GM21360 (cell line): ENCODE measurements at regions not wholly inside any gene's neighbourhood (a gene's known extent, or its start where the extent isn't known, plus 50 kb on each side); places are given as distances from the start of the nearest gene placed in this dataset.
"Not testable (repeated sequence)": the region's sequence is repeated elsewhere in the genome, so short reads cannot be mapped to it uniquely, and the experiment has no call there.

Source experiments
- ATAC-seq: cut with Tn5 transposase; IDR thresholded peaks from one replicate; pipeline ENCODE4 v1.9.1; 2021; ENCODE audit warnings: mild to moderate bottlenecking, moderate library complexity; ENCODE audit not compliant: unreplicated experiment

- ATAC-seq, result no peak
Observed at GRCh38 chr13:44718467-44718866, 142.3 kb upstream of the TSC22D1 start.

- ATAC-seq, result no peak
Observed at GRCh38 chr13:44715287-44716230, 139.4 kb upstream of the TSC22D1 start.

- no peak for ATAC-seq
Observed at GRCh38 chr13:44713788-44714469, 137.8 kb upstream of the TSC22D1 start.

GRCh38 chr13:44711706-44712105 is 135.6 kb upstream of the TSC22D1 start:
- no peak for ATAC-seq

- ATAC-seq, result peak; percentile 82
Observed at GRCh38 chr13:44710576-44710975, 134.4 kb upstream of the TSC22D1 start.

- ATAC-seq, result not testable (repeated sequence)
Observed at GRCh38 chr13:44704811-44705210, 128.7 kb upstream of the TSC22D1 start.

GRCh38 chr13:44703371-44703770 is 127.2 kb upstream of the TSC22D1 start:
- no peak for ATAC-seq

GRCh38 chr13:44698066-44698465 is 121.9 kb upstream of the TSC22D1 start:
- no peak for ATAC-seq

- ATAC-seq, result no peak
Observed at GRCh38 chr13:44697058-44697457, 120.9 kb upstream of the TSC22D1 start.

GRCh38 chr13:44695520-44695919 is 119.4 kb upstream of the TSC22D1 start:
- ATAC-seq, result no peak

GRCh38 chr13:44694842-44695241 is 118.7 kb upstream of the TSC22D1 start:
- ATAC-seq, result no peak

- ATAC-seq, result no peak
Observed at GRCh38 chr13:44694291-44694690, 118.2 kb upstream of the TSC22D1 start.

GRCh38 chr13:44693156-44693764 is 117.1 kb upstream of the TSC22D1 start:
- no peak for ATAC-seq

GRCh38 chr13:44692173-44692713 is 116.1 kb upstream of the TSC22D1 start:
- ATAC-seq, result no peak

GRCh38 chr13:44690376-44690775 is 114.2 kb upstream of the TSC22D1 start:
- no peak for ATAC-seq

GRCh38 chr13:44688652-44689051 is 112.5 kb upstream of the TSC22D1 start:
- no peak for ATAC-seq

GRCh38 chr13:44686531-44686934 is 110.4 kb upstream of the TSC22D1 start:
- no peak for ATAC-seq

- no peak for ATAC-seq
Observed at GRCh38 chr13:44685641-44686040, 109.5 kb upstream of the TSC22D1 start.

- not testable (repeated sequence) for ATAC-seq
Observed at GRCh38 chr13:44682416-44682815, 106.3 kb upstream of the TSC22D1 start.

- no peak for ATAC-seq
Observed at GRCh38 chr13:44680746-44681355, 104.7 kb upstream of the TSC22D1 start.

- ATAC-seq, result no peak
Observed at GRCh38 chr13:44679597-44679996, 103.5 kb upstream of the TSC22D1 start.
